ENCODE measurements at regions not wholly inside any gene's neighbourhood (a gene's known extent, or its start where the extent isn't known, plus 50 kb on each side); places are given as distances from the start of the nearest gene placed in this dataset.

GRCh38 chr2:59528525-59528924 is 1024.9 kb downstream of the BCL11A start:
- H3K27me3 Mint-ChIP-seq (ENCODE audit: low read depth): no peaks in the 10 kb centered on the region
- H3K4me1 Mint-ChIP-seq: peaks cover 11% of the 10 kb centered on the region
- no peak for DNase-seq (ENCODE audit: low spot score in 2 of 2, unreplicated experiment in 2 of 2)
- H3K9me3 Mint-ChIP-seq: peaks cover 11% of the 10 kb centered on the region
- TF ChIP-seq CTCF (IDR thresholded peaks at IDR 0.05; ENCODE audit: unreplicated experiment): no peak
- H3K36me3 Mint-ChIP-seq: no peaks in the 10 kb centered on the region
- H3K4me3 Mint-ChIP-seq: no peak overlapping the region
- no peak overlapping the region for H3K27ac Mint-ChIP-seq

- peaks cover 21% of the 10 kb centered on the region for H3K27me3 Mint-ChIP-seq (ENCODE audit: low read depth)
- H3K36me3 Mint-ChIP-seq: peaks cover 3% of the 10 kb centered on the region
- peaks cover 9% of the 10 kb centered on the region for H3K9me3 Mint-ChIP-seq
- DNase-seq (ENCODE audit: low spot score in 2 of 2, unreplicated experiment in 2 of 2): no peak
- H3K4me1 Mint-ChIP-seq: peaks cover 18% of the 10 kb centered on the region
- H3K27ac Mint-ChIP-seq: no peak overlapping the region
- TF ChIP-seq CTCF (IDR thresholded peaks at IDR 0.05; ENCODE audit: unreplicated experiment): no peak
- H3K4me3 Mint-ChIP-seq: no peak overlapping the region
These were observed 1050.5 kb downstream of the BCL11A start for GRCh38 chr2:59502981-59503380.

GRCh38 chr2:59490994-59491393 is 1062.5 kb downstream of the BCL11A start:
- Mint-ChIP-seq H3K27ac (no peak overlapping the region), H3K4me3 (no peak overlapping the region), H3K9me3 (peaks cover 23% of the 10 kb centered on the region), H3K27me3 (ENCODE audit: low read depth) (no peaks in the 10 kb centered on the region), H3K36me3 (peaks cover 2% of the 10 kb centered on the region), H3K4me1 (no peaks in the 10 kb centered on the region)
- TF ChIP-seq CTCF (IDR thresholded peaks at IDR 0.05; ENCODE audit: unreplicated experiment): no peak
- no peak for DNase-seq (ENCODE audit: low spot score in 2 of 2, unreplicated experiment in 2 of 2)

GRCh38 chr2:59490192-59490591 is 1063.3 kb downstream of the BCL11A start:
- no peak for DNase-seq (ENCODE audit: low spot score in 2 of 2, unreplicated experiment in 2 of 2)
- Mint-ChIP-seq H3K27ac (no peak overlapping the region), H3K36me3 (peaks cover 2% of the 10 kb centered on the region), H3K9me3 (peaks cover 15% of the 10 kb centered on the region), H3K27me3 (ENCODE audit: low read depth) (no peaks in the 10 kb centered on the region), H3K4me3 (no peak overlapping the region), H3K4me1 (no peaks in the 10 kb centered on the region)
- TF ChIP-seq CTCF (IDR thresholded peaks at IDR 0.05; ENCODE audit: unreplicated experiment): no peak

- no peak for TF ChIP-seq CTCF (IDR thresholded peaks at IDR 0.05; ENCODE audit: unreplicated experiment)
- H3K27ac Mint-ChIP-seq: no peak overlapping the region
- H3K36me3 Mint-ChIP-seq: no peaks in the 10 kb centered on the region
- no peaks in the 10 kb centered on the region for H3K27me3 Mint-ChIP-seq (ENCODE audit: low read depth)
- H3K9me3 Mint-ChIP-seq: peaks cover 9% of the 10 kb centered on the region
- no peak overlapping the region for H3K4me3 Mint-ChIP-seq
- no peaks in the 10 kb centered on the region for H3K4me1 Mint-ChIP-seq
- DNase-seq (ENCODE audit: low spot score in 2 of 2, unreplicated experiment in 2 of 2): no peak
These were observed 1068.8 kb downstream of the BCL11A start for GRCh38 chr2:59484673-59485072.

GRCh38 chr2:59463426-59463825 is 1090.0 kb downstream of the BCL11A start:
- Mint-ChIP-seq H3K4me1 (peaks cover 22% of the 10 kb centered on the region), H3K36me3 (peaks cover 6% of the 10 kb centered on the region), H3K27ac (peak overlapping the region; percentile 49), H3K27me3 (ENCODE audit: low read depth) (no peaks in the 10 kb centered on the region), H3K9me3 (peaks cover 20% of the 10 kb centered on the region), H3K4me3 (no peak overlapping the region)
- no peak for TF ChIP-seq CTCF (IDR thresholded peaks at IDR 0.05; ENCODE audit: unreplicated experiment)
- DNase-seq (ENCODE audit: low spot score in 2 of 2, unreplicated experiment in 2 of 2): no peak

Measured in mesothelial cell of epicardium (in vitro differentiated cells).